Omental fat pad (tissue), 3 donors: ENCODE measurements at regions not wholly inside any gene's neighbourhood (a gene's known extent, or its start where the extent isn't known, plus 50 kb on each side); places are given as distances from the start of the nearest gene placed in this dataset.
"Not testable (repeated sequence)": the region's sequence is repeated elsewhere in the genome, so short reads cannot be mapped to it uniquely, and the experiment has no call there.

Source experiments
- ATAC-seq: fragments of 150-250 bp; one replicate; pipeline ENCODE4 v1.9.1; 2016; ENCODE audit warnings: mild to moderate bottlenecking, moderate library complexity; ENCODE audit not compliant: low FRiP score
- DNase-seq: peaks from one replicate; pipeline ENCODE4 v3.0.0-alpha.2; 2019; ENCODE audit warnings: low spot score
- CTCF ChIP-seq, 3 donors: fragments of 450-650 bp; IDR thresholded peaks; one replicate each; pipeline ENCODE4 v1.5.1; 2016 to 2017; ENCODE audit warnings: antibody characterized with exemption in 3 of 3, mild to moderate bottlenecking in 3 of 3, moderate library complexity in 2 of 3

GRCh38 chr15:62904041-62904910 lies 138.3 kb upstream of the TPM1 start:
- DNase-seq (no peak), ATAC-seq (no peak)
- TF ChIP-seq CTCF (IDR thresholded peaks at IDR 0.05): no peak

GRCh38 chr15:62906627-62907026 lies 135.9 kb upstream of the TPM1 start:
- ATAC-seq (no peak), DNase-seq (no peak)
- TF ChIP-seq CTCF (IDR thresholded peaks at IDR 0.05): no peak

- DNase-seq (no peak), ATAC-seq (no peak)
- no peak for TF ChIP-seq CTCF (IDR thresholded peaks at IDR 0.05)
Observed at GRCh38 chr15:62907275-62907674, 135.3 kb upstream of the TPM1 start.

GRCh38 chr15:62908341-62908740 lies 134.2 kb upstream of the TPM1 start:
- ATAC-seq, DNase-seq: not testable (repeated sequence)

GRCh38 chr15:62909257-62909656 lies 133.3 kb upstream of the TPM1 start:
- ATAC-seq (no peak), DNase-seq (no peak)
- TF ChIP-seq CTCF (IDR thresholded peaks at IDR 0.05): no peak

GRCh38 chr15:62912282-62912681 lies 130.3 kb upstream of the TPM1 start:
- no peak for ATAC-seq
- no peak for TF ChIP-seq CTCF (IDR thresholded peaks at IDR 0.05)

GRCh38 chr15:62912808-62913207 lies 129.7 kb upstream of the TPM1 start:
- ATAC-seq: no peak
- DNase-seq: no peak
- no peak for TF ChIP-seq CTCF (IDR thresholded peaks at IDR 0.05)

More at GRCh38 chr15:62912282-62912681, 130.3 kb upstream of the TPM1 start:
- no peak for DNase-seq
